ENCODE measurements at regions not wholly inside any gene's neighbourhood (a gene's known extent, or its start where the extent isn't known, plus 50 kb on each side); places are given as distances from the start of the nearest gene placed in this dataset.

DNA sequence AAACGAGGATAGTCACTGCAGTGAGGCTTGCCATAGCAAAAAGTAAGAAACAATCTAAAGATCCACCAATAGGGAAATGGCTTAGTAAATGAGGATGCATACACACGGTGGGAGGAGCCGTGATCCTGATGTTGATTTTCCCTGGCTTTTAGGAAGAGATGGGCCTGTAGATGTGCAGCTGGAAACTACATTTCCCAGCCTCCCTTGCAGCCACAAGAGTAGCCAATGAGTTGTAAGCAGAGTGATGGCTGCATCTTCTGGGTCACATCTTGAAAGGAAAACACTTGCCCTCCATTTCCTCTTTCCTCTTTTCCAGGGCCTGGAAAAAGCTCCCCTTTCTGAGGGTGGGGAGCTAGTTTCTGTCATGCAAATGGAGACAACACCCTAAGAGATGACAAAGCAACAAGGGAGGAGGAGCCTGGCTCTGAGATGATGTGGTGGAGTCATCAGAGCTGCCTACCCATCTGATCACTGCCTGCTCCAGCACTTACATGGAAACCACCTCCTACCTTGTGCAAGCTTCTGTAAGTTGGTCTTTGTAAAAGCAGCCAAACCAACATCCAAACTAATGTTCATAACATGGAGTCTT is 139.1 kb downstream of the TLE3 start:
- TF ChIP-seq ELF4 (IDR thresholded peaks at IDR 0.05) (no peak), FOXM1 (IDR thresholded peaks at IDR 0.05; ENCODE audit: borderline replicate concordance) (no peak), SUZ12 (IDR thresholded peaks at IDR 0.05) (no peak), HDGF (IDR thresholded peaks at IDR 0.05; ENCODE audit: borderline replicate concordance) (no peak), TARDBP (IDR thresholded peaks at IDR 0.05) (no peak), SP1 (IDR thresholded peaks at IDR 0.05) (no peak), ZNF384 (IDR thresholded peaks at IDR 0.05) (no peak), L3MBTL2 (conservative IDR thresholded peaks at IDR 0.05) (no peak), CTBP1 (IDR thresholded peaks at IDR 0.05; ENCODE audit: borderline replicate concordance) (no peak)

Measured in HEK293T (cell line).